GM23248 (cell line): ENCODE measurements at regions not wholly inside any gene's neighbourhood (a gene's known extent, or its start where the extent isn't known, plus 50 kb on each side); places are given as distances from the start of the nearest gene placed in this dataset.

Source experiments
- DNase-seq: peaks from one replicate; pipeline ENCODE4 v3.0.0-alpha.2; 2015
- H2AFZ ChIP-seq: fragments of 200-600 bp; sonication (generic); 2 replicates; pipeline ENCODE4 v1.6.1; 2016; ENCODE audit warnings: antibody characterized with exemption
- H3F3A ChIP-seq: fragments of 200-600 bp; sonication (generic); 2 replicates; pipeline ENCODE4 v1.6.1; 2016; ENCODE audit warnings: mild to moderate bottlenecking, antibody characterized with exemption, mixed run types; ENCODE audit not compliant: insufficient read depth
- H3K27ac ChIP-seq: fragments of 200-600 bp; sonication (generic); 2 replicates; pipeline ENCODE4 v1.5.1; 2016; ENCODE audit warnings: mild to moderate bottlenecking
- H3K27me3 ChIP-seq: fragments of 200-600 bp; sonication (generic); replicated peaks from 2 replicates; pipeline ENCODE4 v1.6.1; 2016; ENCODE audit warnings: mild to moderate bottlenecking; ENCODE audit not compliant: insufficient read depth
- H3K36me3 ChIP-seq: fragments of 200-600 bp; sonication (generic); 2 replicates; pipeline ENCODE4 v1.6.1; 2016; ENCODE audit warnings: low read depth, mild to moderate bottlenecking
- H3K4me1 ChIP-seq: fragments of 200-600 bp; sonication (generic); 2 replicates; pipeline ENCODE4 v1.6.1; 2016; ENCODE audit warnings: mild to moderate bottlenecking; ENCODE audit not compliant: insufficient read depth
- H3K4me2 ChIP-seq: fragments of 200-600 bp; sonication (generic); one replicate; pipeline ENCODE4 v1.6.1; 2016; ENCODE audit warnings: mild to moderate bottlenecking; ENCODE audit not compliant: unreplicated experiment
- H3K4me3 ChIP-seq: fragments of 200-600 bp; sonication (generic); 2 replicates; pipeline ENCODE4 v1.5.1; 2016; ENCODE audit warnings: mild to moderate bottlenecking
- H3K79me2 ChIP-seq: fragments of 200-600 bp; sonication (generic); 2 replicates; pipeline ENCODE4 v1.6.1; 2016; ENCODE audit warnings: mild to moderate bottlenecking; ENCODE audit not compliant: insufficient read depth
- H3K9ac ChIP-seq: fragments of 200-600 bp; sonication (generic); 2 replicates; pipeline ENCODE4 v1.6.1; 2016; ENCODE audit warnings: mild to moderate bottlenecking
- H3K9me2 ChIP-seq: fragments of 200-600 bp; sonication (generic); 2 replicates; pipeline ENCODE4 v1.6.1; 2016; ENCODE audit warnings: mixed run types, mild to moderate bottlenecking, moderate library complexity; ENCODE audit not compliant: insufficient read depth
- H3K9me3 ChIP-seq: fragments of 200-600 bp; sonication (generic); one replicate; pipeline ENCODE4 v1.6.1; 2017; ENCODE audit warnings: low read depth
- H4K20me1 ChIP-seq: fragments of 200-600 bp; sonication (generic); 2 replicates; pipeline ENCODE4 v1.6.0; 2016; ENCODE audit not compliant: insufficient read depth
- EZH2 ChIP-seq: fragments of 200-600 bp; sonication (generic); IDR thresholded peaks from 2 replicates; pipeline ENCODE4 v1.6.1; 2018; ENCODE audit warnings: antibody characterized with exemption, mild to moderate bottlenecking; ENCODE audit not compliant: insufficient read depth, poor library complexity, severe bottlenecking
- EZH2phosphoT487 ChIP-seq: fragments of 200-600 bp; sonication (generic); IDR thresholded peaks from 2 replicates; pipeline ENCODE4 v1.6.1; 2018; ENCODE audit warnings: antibody characterized with exemption, moderate library complexity, mild to moderate bottlenecking, low read depth; ENCODE audit not compliant: insufficient read depth
- WGBS, 2 experiments: methylation state at CpG; one replicate each; pipeline ENCODE4 v1.1.6; 2015 to 2017; ENCODE audit warnings: low lambda C conversion rate in 2 of 2, low coverage in 1 of 2; ENCODE audit errors: missing lambda C conversion rate in 2 of 2; 5-methylcytosine and 5-hydroxymethylcytosine counted together
- in situ Hi-C: fragments of 300-500 bp; cut with MboI; formaldehyde crosslinking; loops from 2 replicates; pipeline ENCODE4 v1.15.0; 2020

GRCh38 chr13:95387733-95388207, 86.5 kb upstream of the ABCC4 start:
- Histone ChIP-seq H4K20me1 (no peaks in the 10 kb centered on the region), H3K79me2 (no peaks in the 10 kb centered on the region), H3K27me3 (peaks cover 6% of the 10 kb centered on the region; the same call in 1 of the 2 replicates), H2AFZ (no peak overlapping the region), H3F3A (no peaks in the 10 kb centered on the region), H3K4me3 (no peak overlapping the region), H3K9me3 (no peaks in the 10 kb centered on the region), H3K36me3 (no peaks in the 10 kb centered on the region), H3K9ac (no peak overlapping the region), H3K4me2 (no peak overlapping the region), H3K27ac (no peak overlapping the region), H3K4me1 (no peaks in the 10 kb centered on the region), H3K9me2 (no peaks in the 10 kb centered on the region)
- DNase-seq, result no peak
- TF ChIP-seq EZH2phosphoT487 (no peak), EZH2 (no peak)
- in situ Hi-C loops, result no loop called here
- WGBS, 2 experiments, result 0 to 1% methylated on average over 4 of the region's 4 CpGs

DNA sequence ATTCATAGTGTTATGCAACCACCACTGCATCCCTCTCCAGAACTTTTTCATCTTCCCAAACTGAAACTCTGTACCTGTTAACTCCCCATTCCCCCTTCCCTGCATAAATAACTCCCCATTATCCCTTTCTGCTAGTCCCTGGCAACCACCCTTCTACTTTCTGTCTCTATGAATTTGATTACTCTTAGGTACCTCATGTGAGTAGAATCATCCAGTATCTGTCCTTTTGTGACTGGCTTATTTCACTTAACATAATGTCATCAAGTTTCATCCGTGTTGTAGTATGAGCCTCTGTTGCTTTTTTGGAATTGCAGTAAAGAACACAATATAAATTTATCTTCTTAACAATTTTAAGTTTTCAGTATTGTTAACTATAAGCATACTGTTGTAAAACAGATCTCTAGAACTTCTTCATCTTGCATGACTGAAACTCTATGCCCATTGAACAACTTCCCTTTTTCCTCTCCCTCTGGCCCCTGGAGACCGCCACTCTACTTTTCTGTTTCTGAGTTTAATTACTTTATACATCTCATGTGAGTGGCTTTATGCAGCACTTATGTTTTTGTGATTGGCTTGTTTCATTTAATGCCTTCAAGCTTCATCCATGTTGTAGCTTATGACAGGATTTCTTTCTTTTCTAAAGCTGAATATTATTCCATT, 87.3 kb upstream of the ABCC4 start:
- TF ChIP-seq EZH2phosphoT487 (no peak), EZH2 (no peak)
- in situ Hi-C loops, result no loop called here
- no peaks in the 10 kb centered on the region for H4K20me1 ChIP-seq

GRCh38 chr13:95391362-95391761, 90.1 kb upstream of the ABCC4 start:
- TF ChIP-seq EZH2phosphoT487 (no peak), EZH2 (no peak)
- Histone ChIP-seq H3K9me2 (no peaks in the 10 kb centered on the region), H2AFZ (no peak overlapping the region), H3K4me2 (no peak overlapping the region), H4K20me1 (no peaks in the 10 kb centered on the region), H3K79me2 (no peaks in the 10 kb centered on the region), H3F3A (no peaks in the 10 kb centered on the region), H3K36me3 (no peaks in the 10 kb centered on the region), H3K4me1 (no peaks in the 10 kb centered on the region), H3K9ac (no peak overlapping the region), H3K4me3 (no peak overlapping the region), H3K27ac (no peak overlapping the region), H3K9me3 (no peaks in the 10 kb centered on the region), H3K27me3 (peaks cover 6% of the 10 kb centered on the region; the same call in 1 of the 2 replicates)
- in situ Hi-C loops, result no loop called here
- WGBS, 2 experiments, result 9 to 13% methylated on average over 2 of the region's 2 CpGs
- no peak for DNase-seq

More for the DNA sequence above, 87.3 kb upstream of the ABCC4 start:
- Histone ChIP-seq H3K79me2 (no peaks in the 10 kb centered on the region), H3K27ac (no peak overlapping the region), H3K4me2 (no peak overlapping the region), H3K4me3 (no peak overlapping the region), H3K9me2 (no peaks in the 10 kb centered on the region), H3K4me1 (no peaks in the 10 kb centered on the region), H3K36me3 (no peaks in the 10 kb centered on the region), H3K9ac (no peak overlapping the region), H3F3A (no peaks in the 10 kb centered on the region), H3K27me3 (peaks cover 6% of the 10 kb centered on the region; the same call in 1 of the 2 replicates), H3K9me3 (no peaks in the 10 kb centered on the region), H2AFZ (no peak overlapping the region)
- no peak for DNase-seq
- WGBS, 2 experiments, result 38% methylated on average over 2 of the region's 2 CpGs

DNA sequence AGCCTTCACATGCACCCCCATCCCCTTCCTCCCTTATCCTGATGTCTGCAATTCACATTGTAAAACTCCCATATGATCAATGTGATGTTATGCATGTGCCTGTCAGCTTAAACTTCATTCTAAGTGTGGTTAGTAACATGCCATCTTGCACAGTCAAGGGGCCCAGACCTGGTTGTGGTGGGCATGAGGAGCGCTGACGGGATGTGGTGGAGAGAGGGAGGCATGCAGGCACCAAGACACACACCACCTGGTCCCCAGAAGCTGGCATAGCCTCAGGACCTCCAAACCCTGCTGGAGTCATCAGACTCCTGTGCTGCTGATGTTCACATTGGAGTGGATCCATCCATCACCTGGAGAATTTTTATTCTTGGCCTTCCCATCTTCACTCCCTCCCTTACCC, 90.5 kb upstream of the ABCC4 start:
- Histone ChIP-seq H3K27ac (no peak overlapping the region), H3K27me3 (peaks cover 6% of the 10 kb centered on the region; the same call in 1 of the 2 replicates), H3K4me1 (no peaks in the 10 kb centered on the region), H3K9me3 (no peaks in the 10 kb centered on the region), H3K9me2 (no peaks in the 10 kb centered on the region), H2AFZ (no peak overlapping the region), H3K4me2 (no peak overlapping the region), H3K4me3 (no peak overlapping the region), H3K79me2 (no peaks in the 10 kb centered on the region), H3K36me3 (no peaks in the 10 kb centered on the region), H3F3A (no peaks in the 10 kb centered on the region), H4K20me1 (no peaks in the 10 kb centered on the region), H3K9ac (no peak overlapping the region)
- no peak for TF ChIP-seq EZH2phosphoT487
- no peak for TF ChIP-seq EZH2
- in situ Hi-C loops, result no loop called here
- WGBS, 2 experiments, result 48 to 52% methylated on average over 2 of the region's 2 CpGs
- DNase-seq, result no peak
